NCI-H2227 (cell line): ENCODE measurements at regions not wholly inside any gene's neighbourhood (a gene's known extent, or its start where the extent isn't known, plus 50 kb on each side); places are given as distances from the start of the nearest gene placed in this dataset.
A peak's percentile ranks its signal among the peaks of the same experiment; 100 is the strongest.

Experiments used
- DNase-seq: peaks from one replicate; lab custom pipeline; 2025; ENCODE audit not compliant: unreplicated experiment; lab: John Stamatoyannopoulos, UW

- no peak for DNase-seq
Observed at GRCh38 chr1:51025374-51025773, 55.3 kb downstream of the CDKN2C start.

- no peak for DNase-seq
Observed at GRCh38 chr1:51032936-51033335, 62.9 kb downstream of the CDKN2C start.

- DNase-seq, result no peak
Observed at GRCh38 chr1:51044199-51044598, 57.8 kb upstream of the C1orf185 start.

- DNase-seq, result peak; percentile 9
Observed at GRCh38 chr1:51044834-51045233, 57.2 kb upstream of the C1orf185 start.

- no peak for DNase-seq
Observed at GRCh38 chr1:51048021-51048420, 54.0 kb upstream of the C1orf185 start.

- no peak for DNase-seq
Observed at GRCh38 chr1:51048670-51049069, 53.4 kb upstream of the C1orf185 start.
